Activated CD8-positive, alpha-beta memory T cell treated with anti-CD3 and anti-CD28 coated beads, Interleukin-2, amount 50 U/mL, for 4 hours (primary cell): ENCODE measurements at regions not wholly inside any gene's neighbourhood (a gene's known extent, or its start where the extent isn't known, plus 50 kb on each side); places are given as distances from the start of the nearest gene placed in this dataset.
"Not testable (repeated sequence)": the region's sequence is repeated elsewhere in the genome, so short reads cannot be mapped to it uniquely, and the experiment has no call there.

Experiments used
- DNase-seq: peaks from one replicate; pipeline ENCODE4 v3.0.0-alpha.2; 2020

DNA sequence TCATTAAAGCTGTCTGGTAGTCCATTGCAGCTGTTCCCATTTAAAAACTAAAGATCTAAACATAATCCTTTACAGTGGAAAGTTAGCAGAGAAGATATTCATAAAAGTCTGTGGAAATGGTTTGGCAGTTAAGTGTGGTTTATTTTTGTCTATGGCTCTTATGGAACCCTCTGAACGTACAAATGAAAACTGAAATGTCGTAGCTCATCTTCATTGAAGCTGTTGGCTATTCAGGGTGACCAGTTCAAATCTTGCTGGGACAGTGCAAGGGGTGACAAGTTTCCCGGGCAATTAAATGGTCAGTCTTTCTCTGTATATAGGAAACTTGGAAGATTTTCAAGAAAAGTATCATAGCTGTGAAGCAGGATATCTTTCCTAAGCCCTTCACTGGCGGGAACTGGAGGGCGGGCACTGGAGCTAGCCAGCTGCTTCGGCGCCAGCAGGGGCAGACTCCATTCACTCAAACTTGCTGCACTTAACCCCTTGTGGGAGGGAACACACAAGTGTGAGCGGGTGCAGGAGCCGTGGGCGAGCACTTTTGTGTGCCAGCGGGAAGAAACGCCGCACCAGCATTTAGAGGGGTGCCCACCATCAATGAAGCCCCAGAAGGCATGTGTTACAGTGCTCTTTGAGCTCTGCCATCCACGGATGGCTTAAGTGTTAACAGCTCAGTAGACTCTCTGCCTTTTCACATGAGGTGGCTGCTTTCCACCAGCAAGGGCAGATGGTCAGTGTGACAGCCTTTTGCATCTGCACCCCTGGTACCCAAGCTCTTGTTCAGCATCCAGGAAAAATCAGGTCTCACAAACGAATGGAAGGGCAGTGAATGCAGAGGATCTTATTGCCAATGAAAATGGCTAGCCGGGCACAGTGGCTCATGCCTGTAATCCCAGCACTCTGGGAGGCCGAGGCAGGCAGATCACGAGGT is 232.1 kb upstream of the KAZN start:
- DNase-seq, result no peak

GRCh38 chr1:14367451-14367850 is 231.0 kb upstream of the KAZN start:
- DNase-seq, result no peak

GRCh38 chr1:14369526-14370213 is 228.8 kb upstream of the KAZN start:
- DNase-seq, result no peak

GRCh38 chr1:14371771-14372497 is 226.6 kb upstream of the KAZN start:
- no peak for DNase-seq

DNA sequence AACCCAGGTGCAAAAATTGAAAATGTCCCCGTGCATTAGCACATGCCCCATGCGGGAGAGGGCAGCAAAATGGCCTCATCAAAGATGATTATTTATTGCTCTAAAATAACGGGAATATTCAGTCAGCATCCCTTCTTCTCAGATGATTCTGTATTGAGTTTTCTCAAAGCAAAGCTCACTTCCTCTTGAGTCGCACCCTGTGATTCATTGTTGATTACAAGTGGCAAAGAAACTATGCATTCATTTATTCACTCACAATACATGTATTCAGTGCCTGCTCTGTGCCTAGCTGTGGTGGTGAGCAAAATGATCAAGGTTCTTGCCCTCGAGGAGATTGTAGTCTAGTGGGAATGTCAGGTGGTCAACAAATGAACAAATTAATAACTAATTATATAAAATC is 226.0 kb upstream of the KAZN start:
- no peak for DNase-seq

- no peak for DNase-seq
Observed at GRCh38 chr1:14373081-14373758, 225.3 kb upstream of the KAZN start.

GRCh38 chr1:14375226-14375625 is 223.3 kb upstream of the KAZN start:
- no peak for DNase-seq

DNA sequence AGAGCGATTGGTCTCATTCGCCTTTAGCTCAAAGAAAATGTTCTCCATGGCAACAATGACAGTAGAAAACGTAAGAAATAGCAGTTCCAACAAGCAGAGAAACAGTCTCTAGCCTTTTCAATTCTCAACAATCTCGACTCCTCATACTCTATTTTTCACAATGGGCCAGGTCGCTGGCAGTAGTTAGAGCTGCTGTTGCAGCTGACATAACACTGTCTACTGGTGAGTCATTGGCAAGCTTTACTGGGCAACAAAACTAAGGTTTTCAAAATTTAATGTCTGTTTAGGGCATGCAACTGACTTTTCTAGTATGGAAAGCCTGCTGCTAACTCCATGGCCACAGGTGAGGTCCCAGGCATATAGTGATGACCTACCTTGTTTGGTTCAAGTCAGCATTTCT is 221.1 kb upstream of the KAZN start:
- DNase-seq, result no peak

- no peak for DNase-seq
Observed at GRCh38 chr1:14380408-14380807, 218.1 kb upstream of the KAZN start.

DNA sequence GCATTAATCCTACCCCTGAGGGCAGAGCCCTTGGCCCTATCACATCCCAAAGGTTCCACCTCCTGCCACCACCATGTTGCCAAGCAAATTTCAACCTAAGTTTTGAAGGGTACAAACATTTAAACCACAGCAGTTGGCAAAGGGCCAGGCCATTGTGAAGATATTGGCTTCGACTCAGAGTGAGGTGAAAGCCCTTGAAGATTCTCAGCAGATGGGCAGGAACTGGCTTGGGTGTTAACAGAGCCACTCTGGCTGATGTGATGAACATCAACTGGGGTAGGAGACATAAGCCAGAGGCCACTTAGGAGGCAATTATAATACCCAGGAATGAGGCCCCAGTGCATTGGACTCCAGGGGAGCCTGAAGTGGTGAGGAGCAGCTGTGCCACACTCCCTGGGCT is 207.7 kb upstream of the KAZN start:
- DNase-seq, result no peak

DNA sequence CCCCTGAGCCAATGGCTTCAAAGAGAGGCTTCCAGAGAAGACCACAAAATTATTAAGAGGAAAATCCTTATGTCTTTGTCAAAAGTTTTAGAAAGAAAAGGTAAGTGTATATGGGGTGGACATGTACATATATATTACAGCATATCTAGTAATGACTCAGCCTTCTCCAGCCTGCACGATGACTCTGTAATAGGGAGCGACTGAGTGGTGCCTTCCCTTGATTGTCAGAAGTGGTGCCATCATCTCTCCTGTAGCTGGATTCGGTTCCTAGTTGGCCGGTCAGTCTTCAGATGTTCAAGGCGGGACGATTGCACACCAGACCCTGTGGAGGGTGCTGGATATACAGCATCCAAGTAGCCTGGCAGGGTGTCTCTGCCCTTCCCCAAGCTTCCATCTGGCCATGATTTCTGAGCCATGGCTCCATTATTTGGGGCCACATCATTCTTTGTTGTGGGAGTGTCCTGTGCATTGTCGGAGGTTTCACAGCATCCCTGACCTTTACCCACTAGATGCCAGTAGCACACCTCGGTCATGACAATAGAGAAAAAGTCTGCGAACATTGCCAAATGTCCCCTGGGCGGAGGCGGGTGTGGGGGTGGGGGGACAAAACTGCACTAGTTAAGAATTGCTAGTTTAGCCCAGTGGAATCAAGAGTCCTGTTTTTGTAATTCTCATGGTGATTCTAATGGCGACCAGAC is 206.2 kb upstream of the KAZN start:
- DNase-seq, result no peak

DNA sequence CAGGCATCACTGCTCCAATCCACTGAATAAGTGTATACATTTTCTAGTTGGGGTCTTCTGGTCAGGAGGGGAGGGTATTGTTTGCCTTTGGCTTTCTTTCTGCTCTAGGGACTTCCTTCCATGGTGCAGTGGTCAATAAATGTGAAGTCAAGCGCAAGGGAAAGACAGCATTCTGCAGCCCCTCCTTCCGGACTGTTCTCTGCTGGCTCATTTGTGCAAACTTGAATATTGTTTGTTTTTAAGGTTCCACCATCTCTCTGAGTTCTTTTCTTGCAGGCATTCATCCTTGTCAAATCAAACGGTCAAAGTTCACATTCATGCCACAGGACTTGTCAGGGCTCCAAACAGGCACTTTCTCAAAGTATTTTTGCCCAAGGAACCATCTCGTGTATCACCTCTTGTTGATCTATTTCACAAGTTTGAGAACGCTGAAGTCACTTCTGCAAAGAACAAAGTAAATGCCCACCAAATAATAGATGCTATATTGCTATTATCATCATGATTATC is 205.6 kb upstream of the KAZN start:
- no peak for DNase-seq

GRCh38 chr1:14396100-14396499 is 202.4 kb upstream of the KAZN start:
- DNase-seq, result no peak

DNA sequence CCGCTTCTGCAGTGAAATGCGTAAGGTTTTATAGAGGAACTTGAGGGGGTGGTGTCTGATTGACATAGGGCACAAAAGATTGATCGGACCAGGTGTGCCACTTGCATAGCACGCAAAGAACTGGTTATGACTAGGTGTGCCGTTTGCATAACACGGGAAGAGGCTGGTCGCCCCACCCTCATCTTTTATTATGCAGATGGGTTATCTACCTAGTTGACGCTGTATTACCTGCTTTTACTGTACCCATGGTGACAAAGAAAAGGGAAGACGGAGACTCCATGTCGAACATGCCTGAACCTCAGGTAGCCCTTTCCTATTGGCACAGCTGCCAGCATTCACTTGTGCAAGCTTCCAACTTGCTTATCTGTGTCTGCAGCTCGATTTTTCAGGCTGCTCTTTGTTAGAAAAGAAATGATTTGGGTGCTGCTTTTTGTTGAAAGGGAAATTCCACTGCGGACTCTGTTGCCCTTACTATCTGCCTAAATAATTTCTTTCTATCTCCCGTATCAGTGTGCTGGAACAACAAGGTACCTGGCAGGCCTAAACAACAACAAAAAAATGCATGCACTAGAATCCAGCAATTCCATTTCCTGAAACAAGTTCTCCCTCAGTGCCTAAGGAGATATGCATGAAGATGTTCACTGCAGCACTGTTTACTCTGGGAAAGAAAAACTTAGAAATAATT is 194.4 kb upstream of the KAZN start:
- no peak for DNase-seq

DNA sequence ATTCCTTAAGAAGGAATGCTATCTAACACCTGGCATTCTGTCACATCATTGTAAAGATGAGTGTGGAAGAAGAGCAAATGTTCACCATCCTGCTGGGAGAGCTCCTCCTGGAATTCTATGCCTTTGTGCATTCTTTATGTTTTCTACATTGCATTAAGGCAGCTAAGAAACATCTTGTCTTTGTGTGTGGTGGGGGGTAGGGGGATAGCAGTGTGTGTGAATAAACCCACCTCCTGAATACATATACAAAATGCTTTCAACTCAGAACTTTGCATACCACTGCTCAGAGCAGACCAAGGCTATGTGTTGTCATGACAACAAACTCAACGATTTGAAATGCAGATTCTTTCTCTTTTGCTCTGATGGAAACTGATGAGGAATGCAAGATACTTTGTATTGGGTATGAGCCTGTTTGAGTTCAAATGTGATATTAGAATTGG is 193.6 kb upstream of the KAZN start:
- DNase-seq, result no peak

DNA sequence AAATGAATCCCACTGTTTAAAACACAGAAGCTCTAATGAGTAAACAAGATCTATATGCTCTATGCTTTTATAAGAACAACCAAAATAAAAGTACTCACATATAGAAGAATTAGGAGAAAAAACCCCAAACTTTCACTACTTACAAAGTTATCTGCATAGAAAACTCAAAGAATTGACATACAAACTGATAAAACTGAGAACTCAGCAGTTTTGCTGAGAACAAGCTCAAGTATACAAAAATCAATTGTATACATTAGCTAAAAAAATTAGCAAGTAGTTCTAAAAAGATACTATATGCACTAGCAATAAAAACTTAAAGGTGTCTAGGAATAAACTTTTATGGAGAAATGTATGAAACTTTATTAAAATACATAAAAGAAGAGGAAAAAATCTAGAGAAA is 186.2 kb upstream of the KAZN start:
- DNase-seq, result no peak

- DNase-seq, result no peak
Observed at GRCh38 chr1:14413819-14414490, 184.5 kb upstream of the KAZN start.

DNA sequence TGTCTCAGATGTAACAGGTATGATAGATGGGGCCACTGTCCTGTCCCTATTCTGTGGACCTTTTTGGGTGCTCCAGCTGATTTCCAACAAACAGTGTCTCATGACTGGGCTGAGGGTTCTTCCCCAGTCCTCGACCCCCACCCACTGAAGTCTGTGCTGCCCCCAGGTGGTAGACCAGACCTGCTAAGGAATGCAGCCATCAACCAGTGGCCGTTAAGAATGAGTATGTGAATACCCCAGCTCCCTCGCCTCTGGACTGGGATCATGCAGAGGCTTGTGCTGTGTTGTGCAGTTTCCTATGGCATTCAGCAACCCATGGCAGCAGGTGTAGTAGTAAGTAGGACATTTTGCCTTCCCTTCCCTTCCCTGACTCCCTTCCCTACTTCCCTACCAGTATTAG is 183.1 kb upstream of the KAZN start:
- no peak for DNase-seq

DNA sequence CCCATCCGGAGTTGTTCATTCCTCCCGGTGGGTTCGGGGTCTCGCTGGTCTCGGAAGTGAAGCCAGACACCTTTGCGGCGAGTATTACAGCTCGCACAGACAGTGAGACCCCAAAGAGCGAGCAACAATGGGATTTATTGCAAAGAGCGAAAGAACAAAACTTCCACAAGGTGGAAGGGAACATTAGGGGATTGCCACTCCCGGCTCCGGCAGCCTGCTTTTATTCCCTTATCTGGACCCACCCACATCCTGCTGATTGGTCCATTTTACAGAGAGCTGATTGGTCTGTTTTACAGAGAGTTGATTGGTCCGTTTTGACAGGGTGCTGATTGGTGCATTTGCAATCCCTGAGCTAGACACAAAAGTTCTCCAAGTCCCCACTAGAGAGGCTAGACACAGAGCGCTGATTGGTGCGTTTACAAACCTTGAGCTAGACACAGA is 178.7 kb upstream of the KAZN start:
- DNase-seq, result not testable (repeated sequence)

DNA sequence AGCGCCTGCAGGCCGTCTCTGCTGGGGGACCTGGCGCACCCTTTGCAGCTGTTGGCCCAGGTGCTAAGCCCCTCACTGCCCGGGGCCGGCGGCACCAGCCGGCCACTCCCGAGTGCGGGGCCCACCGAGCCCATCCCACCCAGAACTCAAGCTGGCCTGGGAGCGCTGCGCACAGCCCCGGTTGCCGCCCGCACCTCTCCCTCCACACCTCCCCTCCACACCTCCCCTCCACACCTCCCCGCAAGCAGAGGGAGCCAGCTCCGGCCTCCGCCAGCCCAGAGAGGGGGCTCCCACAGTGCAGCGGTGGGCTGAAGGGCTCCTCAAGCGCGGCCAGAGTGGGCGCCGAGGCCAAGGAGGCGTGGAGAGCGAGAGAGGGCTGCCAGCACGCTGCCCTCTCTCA is 177.8 kb upstream of the KAZN start:
- DNase-seq, result no peak
